A673 (cell line): ENCODE measurements at regions not wholly inside any gene's neighbourhood (a gene's known extent, or its start where the extent isn't known, plus 50 kb on each side); places are given as distances from the start of the nearest gene placed in this dataset.

Experiments used
- BruUV-seq: library from RNA; stranded (reverse); fragments of 400-500 nt; replicated peaks from 2 replicates; lab custom pipeline; 2021; lab: Mats Ljungman, UMichigan
- CTCF ChIA-PET: fragments of 300-600 bp; sonication (Branson Sonifier 250); formaldehyde crosslinking; loops from one replicate; lab custom pipeline; 2022; ENCODE audit warnings: antibody characterized with exemption; lab: Charles Lee
- POLR2A ChIA-PET: fragments of 300-600 bp; sonication (Branson Sonifier 250); formaldehyde crosslinking; loops from one replicate; lab custom pipeline; 2022; ENCODE audit warnings: antibody characterized with exemption; ENCODE audit not compliant: low non-redundant PET; lab: Charles Lee
- DNase-seq: peaks from one replicate; pipeline ENCODE4 v3.0.0-alpha.2; 2015; ENCODE audit warnings: low spot score
- H3K27ac ChIP-seq: fragments of 200-600 bp; sonication (generic); 2 replicates; pipeline ENCODE4 v1.5.1; 2016; ENCODE audit warnings: mixed run types, low read depth, mild to moderate bottlenecking, mixed read lengths, antibody characterized with exemption, low read length; ENCODE audit not compliant: poor library complexity, severe bottlenecking
- H3K27me3 ChIP-seq: fragments of 200-600 bp; sonication (generic); replicated peaks from 2 replicates; pipeline ENCODE4 v1.6.1; 2017; ENCODE audit warnings: mixed run types, low read depth, mild to moderate bottlenecking, mixed read lengths, antibody characterized with exemption, low read length; ENCODE audit not compliant: insufficient read depth, poor library complexity
- H3K36me3 ChIP-seq: fragments of 200-600 bp; sonication (generic); 2 replicates; pipeline ENCODE4 v1.6.1; 2016; ENCODE audit warnings: mixed run types, mild to moderate bottlenecking, mixed read lengths, antibody characterized with exemption, low read length; ENCODE audit not compliant: insufficient read depth, poor library complexity, severe bottlenecking
- H3K4me1 ChIP-seq: fragments of 200-600 bp; sonication (generic); 2 replicates; pipeline ENCODE4 v1.6.1; 2017; ENCODE audit warnings: mixed run types, mild to moderate bottlenecking, mixed read lengths, antibody characterized with exemption, low read length; ENCODE audit not compliant: insufficient read depth, poor library complexity, severe bottlenecking
- H3K4me3 ChIP-seq: fragments of 200-600 bp; sonication (generic); 2 replicates; pipeline ENCODE4 v1.5.1; 2016; ENCODE audit warnings: low read depth, mixed run types, mild to moderate bottlenecking, mixed read lengths, low read length; ENCODE audit not compliant: poor library complexity, severe bottlenecking
- H3K9me3 ChIP-seq: fragments of 200-600 bp; sonication (generic); 2 replicates; pipeline ENCODE4 v1.6.1; 2016; ENCODE audit warnings: mixed run types, low read depth, mild to moderate bottlenecking, mixed read lengths, antibody characterized with exemption, low read length; ENCODE audit not compliant: poor library complexity, severe bottlenecking
- CTCF ChIP-seq: fragments of 300-800, 200-600 bp; sonication (generic); conservative IDR thresholded peaks from 2 replicates; pipeline ENCODE4 v1.5.1; 2017; ENCODE audit warnings: low read depth, mild to moderate bottlenecking, antibody characterized with exemption, low read length, moderate library complexity, mixed read lengths
- EZH2 ChIP-seq: fragments of 200-600 bp; sonication (generic); IDR thresholded peaks from 2 replicates; pipeline ENCODE4 v1.6.1; 2017; ENCODE audit warnings: borderline replicate concordance, low read depth, mild to moderate bottlenecking, mixed read lengths, antibody characterized with exemption, low read length; ENCODE audit not compliant: poor library complexity, severe bottlenecking
- intact Hi-C: fragments of 100-400 bp; cut with micrococcal nuclease; formaldehyde crosslinking; loops from one replicate; pipeline ENCODE4 v1.10.0; 2022; ENCODE audit not compliant: unreplicated experiment

DNA sequence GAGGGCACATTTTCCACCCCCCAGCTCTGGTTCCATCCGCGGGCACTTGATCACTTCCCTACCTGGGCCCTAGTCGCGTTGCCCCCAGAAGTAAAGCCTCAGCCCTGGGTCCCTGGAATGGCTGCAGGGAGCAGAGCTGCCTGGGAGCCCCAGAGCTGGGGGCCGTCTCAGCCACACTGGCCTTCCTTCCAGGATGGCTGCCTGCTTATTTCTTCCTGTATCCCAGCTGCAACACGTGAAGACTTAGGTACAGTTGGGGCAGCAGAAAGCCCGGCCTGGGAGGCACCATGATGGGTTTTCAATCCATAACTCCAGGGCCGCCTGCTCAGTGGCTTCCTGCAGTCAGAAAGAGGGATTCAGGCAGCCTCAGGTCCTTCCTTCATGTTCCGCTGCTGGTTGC is 232.3 kb downstream of the IRX2 start:
- POLR2A ChIA-PET, result no interaction called here
- DNase-seq, result no peak
- BruUV-seq, result no TSS peak
- no peaks in the 10 kb centered on the region for H3K4me1 ChIP-seq
- H3K36me3 ChIP-seq, result no peaks in the 10 kb centered on the region
- no peak overlapping the region for H3K4me3 ChIP-seq
- H3K9me3 ChIP-seq, result peaks cover 18% of the 10 kb centered on the region
- intact Hi-C loops, result no loop called here
- CTCF ChIA-PET, result no interaction called here
- H3K27me3 ChIP-seq, result no peaks in the 10 kb centered on the region
- TF ChIP-seq CTCF (no peak), EZH2 (no peak)
- no peak overlapping the region for H3K27ac ChIP-seq

GRCh38 chr5:2517451-2517850 is 234.0 kb downstream of the IRX2 start:
- H3K36me3 ChIP-seq, result no peaks in the 10 kb centered on the region
- POLR2A ChIA-PET, result no interaction called here

DNA sequence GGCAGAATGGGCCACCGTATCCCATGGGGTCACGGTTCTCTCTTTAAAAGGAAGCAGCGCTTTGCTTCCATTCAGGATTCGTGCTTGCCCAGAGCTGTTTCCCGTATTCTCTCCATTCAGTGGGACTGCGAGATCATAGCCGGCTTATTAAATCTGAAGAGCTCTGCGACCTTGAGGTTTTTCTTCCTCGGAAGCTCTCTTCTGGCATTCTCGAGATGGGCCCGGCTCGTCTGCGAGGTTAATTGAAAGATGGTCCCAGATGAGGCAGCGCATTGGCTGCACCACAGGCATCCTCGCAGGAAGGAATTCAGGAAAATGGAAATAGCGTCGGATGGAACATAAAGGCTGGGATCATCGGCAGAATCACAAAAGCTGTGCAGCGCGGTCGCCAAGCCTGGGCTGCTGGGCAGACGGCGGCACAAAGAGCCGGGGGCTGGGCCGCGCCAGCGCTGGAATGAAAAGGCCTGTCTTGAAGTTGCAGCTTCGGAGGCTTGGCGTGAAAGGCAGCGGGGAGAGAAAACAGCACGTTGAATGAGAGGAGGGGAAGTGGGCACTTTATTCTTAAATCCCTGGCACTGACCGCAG is 236.2 kb downstream of the IRX2 start:
- CTCF ChIA-PET, result no interaction called here
- Histone ChIP-seq H3K36me3 (no peaks in the 10 kb centered on the region), H3K4me1 (no peaks in the 10 kb centered on the region), H3K27me3 (no peaks in the 10 kb centered on the region), H3K9me3 (peaks cover 33% of the 10 kb centered on the region), H3K27ac (no peak overlapping the region), H3K4me3 (no peak overlapping the region)
- DNase-seq, result no peak
- POLR2A ChIA-PET, result no interaction called here
- TF ChIP-seq CTCF, result no peak
- TF ChIP-seq EZH2, result no peak
- no TSS peak for BruUV-seq
- intact Hi-C loops, result no loop called here

More at GRCh38 chr5:2517451-2517850, 234.0 kb downstream of the IRX2 start:
- Histone ChIP-seq H3K4me3 (no peak overlapping the region), H3K27ac (no peak overlapping the region), H3K27me3 (no peaks in the 10 kb centered on the region), H3K9me3 (peaks cover 22% of the 10 kb centered on the region), H3K4me1 (no peaks in the 10 kb centered on the region)
- TF ChIP-seq CTCF (no peak), EZH2 (no peak)
- DNase-seq, result no peak
- CTCF ChIA-PET, result no interaction called here
- intact Hi-C loops, result no loop called here
- BruUV-seq, result no TSS peak
